ENCODE measurements at regions not wholly inside any gene's neighbourhood (a gene's known extent, or its start where the extent isn't known, plus 50 kb on each side); places are given as distances from the start of the nearest gene placed in this dataset.

- no peak for TF ChIP-seq SMAD4 (CRISPR knock-in tag; IDR thresholded peaks at IDR 0.05)
- no peak for TF ChIP-seq ZNF232 (CRISPR knock-in tag; IDR thresholded peaks at IDR 0.05)
- no peak for TF ChIP-seq ZNF263 (CRISPR knock-in tag; IDR thresholded peaks at IDR 0.05; ENCODE audit: low read depth)
- TF ChIP-seq E2F1 (CRISPR knock-in tag; IDR thresholded peaks at IDR 0.05): no peak
- TF ChIP-seq IRF2 (CRISPR knock-in tag; IDR thresholded peaks at IDR 0.05; ENCODE audit: borderline replicate concordance, low read depth): no peak
- TF ChIP-seq JUN (CRISPR knock-in tag; IDR thresholded peaks at IDR 0.05): no peak
- TF ChIP-seq SOX15 (CRISPR knock-in tag; IDR thresholded peaks at IDR 0.05): no peak
- no peak for TF ChIP-seq TP53 (CRISPR knock-in tag; IDR thresholded peaks at IDR 0.05)
- TF ChIP-seq FOXP1 (CRISPR knock-in tag; IDR thresholded peaks at IDR 0.05; ENCODE audit: borderline replicate concordance): no peak
- no peak for TF ChIP-seq ZNF423 (CRISPR knock-in tag; IDR thresholded peaks at IDR 0.05)
- TF ChIP-seq ZNF512 (CRISPR knock-in tag; IDR thresholded peaks at IDR 0.05; ENCODE audit: borderline replicate concordance): no peak
Measured at GRCh38 chr20:40192081-40192480, 497.0 kb downstream of the MAFB start (continued).

- no peak for DNase-seq (ENCODE audit: low spot score)
- no peak overlapping the region for H3K27ac Mint-ChIP-seq
- CTCF ChIA-PET: interaction anchor here (1.4 kb wide), 1 partner anchor 12 kb away, joined by 5 read pairs; no protein-coding TSS in a partner anchor
- H3K27me3 Mint-ChIP-seq (ENCODE audit: low read depth): no peaks in the 10 kb centered on the region
- 0 out of 2 replicates have a peak, but pooled peaks cover 3% of the 10 kb centered on the region for H3K36me3 Mint-ChIP-seq
- peaks cover 3% of the 10 kb centered on the region; the same call in 1 of the 2 replicates for H3K4me1 Mint-ChIP-seq
- no peak for TF ChIP-seq FOXP1 (CRISPR knock-in tag; IDR thresholded peaks at IDR 0.05; ENCODE audit: borderline replicate concordance)
- TF ChIP-seq IRF2 (CRISPR knock-in tag; IDR thresholded peaks at IDR 0.05; ENCODE audit: borderline replicate concordance, low read depth): no peak
- TF ChIP-seq AR (CRISPR knock-in tag; IDR thresholded peaks at IDR 0.05): no peak
- no peak for TF ChIP-seq ZNF263 (CRISPR knock-in tag; IDR thresholded peaks at IDR 0.05; ENCODE audit: low read depth)
- no peak for TF ChIP-seq ZMAT4 (CRISPR knock-in tag; IDR thresholded peaks at IDR 0.05)
- no peak for TF ChIP-seq KAT7 (CRISPR knock-in tag; IDR thresholded peaks at IDR 0.05; ENCODE audit: borderline replicate concordance)
- TF ChIP-seq ATF2 (CRISPR knock-in tag; IDR thresholded peaks at IDR 0.05; ENCODE audit: borderline replicate concordance, low read depth): no peak
- no peak for TF ChIP-seq MAX (CRISPR knock-in tag; IDR thresholded peaks at IDR 0.05)
- no peak for TF ChIP-seq ZNF671 (CRISPR knock-in tag; IDR thresholded peaks at IDR 0.05)
- no peak for TF ChIP-seq NFYB (CRISPR knock-in tag; conservative IDR thresholded peaks at IDR 0.05; ENCODE audit: low read depth)
- TF ChIP-seq CBFB (CRISPR knock-in tag; IDR thresholded peaks at IDR 0.05; ENCODE audit: low read depth): no peak
- no peak for TF ChIP-seq PREB (CRISPR knock-in tag; IDR thresholded peaks at IDR 0.05; ENCODE audit: borderline replicate concordance)
- H3K4me3 Mint-ChIP-seq: no peak overlapping the region
- POLR2A ChIA-PET: no interaction called here
- ATAC-seq: no peak
- no peaks in the 10 kb centered on the region for H3K9me3 Mint-ChIP-seq
Measured at GRCh38 chr20:40191573-40191972, 497.5 kb downstream of the MAFB start.

All from WTC11 (cell line).